ENCODE measurements at regions not wholly inside any gene's neighbourhood (a gene's known extent, or its start where the extent isn't known, plus 50 kb on each side); places are given as distances from the start of the nearest gene placed in this dataset.

- H3F3A ChIP-seq (ENCODE audit: insufficient read depth, low read depth), result no peaks in the 10 kb centered on the region
- no peaks in the 10 kb centered on the region for H3K36me3 ChIP-seq (ENCODE audit: low read depth)
- ChIA-PET POLR2A (ENCODE audit: unreplicated experiment) (no interaction called here), CTCF (no interaction called here)
- intact Hi-C loops (cut with micrococcal nuclease; ENCODE audit: unreplicated experiment), result no loop called here
- H3K79me2 ChIP-seq (ENCODE audit: low read depth), result no peaks in the 10 kb centered on the region
- no peak overlapping the region for H3K4me2 ChIP-seq
- no peaks in the 10 kb centered on the region for H3K4me1 ChIP-seq (replicated peaks; ENCODE audit: insufficient read depth)
- TF ChIP-seq CTCF (conservative IDR thresholded peaks at IDR 0.05), result no peak
- TF ChIP-seq EZH2 (IDR thresholded peaks at IDR 0.05; ENCODE audit: low read depth), result no peak
- no peak overlapping the region for H2AFZ ChIP-seq
- no peaks in the 10 kb centered on the region for H4K20me1 ChIP-seq (ENCODE audit: insufficient read depth)
- DNase-seq, result no peak
- H3K9me3 ChIP-seq (ENCODE audit: insufficient read depth, low read depth), result no peaks in the 10 kb centered on the region
- no peaks in the 10 kb centered on the region for H3K9me2 ChIP-seq (ENCODE audit: insufficient read depth)
- peaks cover 84% of the 10 kb centered on the region for H3K27me3 ChIP-seq (ENCODE audit: insufficient read depth, low read depth)
- H3K4me3 ChIP-seq, result no peak overlapping the region
- BruUV-seq (replicated peaks), result no TSS peak
- no peak overlapping the region for H3K27ac ChIP-seq
These were observed 135.2 kb upstream of the C14orf180 start for GRCh38 chr14:104444159-104445030.

GRCh38 chr14:104445086-104445485 is 134.5 kb upstream of the C14orf180 start:
- H3K4me1 ChIP-seq (replicated peaks; ENCODE audit: insufficient read depth), result no peaks in the 10 kb centered on the region
- H3K4me3 ChIP-seq, result no peak overlapping the region
- ChIA-PET CTCF (no interaction called here), POLR2A (ENCODE audit: unreplicated experiment) (no interaction called here)
- no peaks in the 10 kb centered on the region for H3F3A ChIP-seq (ENCODE audit: insufficient read depth, low read depth)
- no peak overlapping the region for H2AFZ ChIP-seq
- no peak overlapping the region for H3K4me2 ChIP-seq
- no peaks in the 10 kb centered on the region for H3K79me2 ChIP-seq (ENCODE audit: low read depth)
- H3K9me2 ChIP-seq (ENCODE audit: insufficient read depth), result no peaks in the 10 kb centered on the region
- intact Hi-C loops (cut with micrococcal nuclease; ENCODE audit: unreplicated experiment), result no loop called here
- no peaks in the 10 kb centered on the region for H4K20me1 ChIP-seq (ENCODE audit: insufficient read depth)
- TF ChIP-seq EZH2 (IDR thresholded peaks at IDR 0.05; ENCODE audit: low read depth), result no peak
- no peak for TF ChIP-seq CTCF (conservative IDR thresholded peaks at IDR 0.05)
- no peaks in the 10 kb centered on the region for H3K36me3 ChIP-seq (ENCODE audit: low read depth)
- H3K9me3 ChIP-seq (ENCODE audit: insufficient read depth, low read depth), result no peaks in the 10 kb centered on the region
- no TSS peak for BruUV-seq (replicated peaks)
- no peak overlapping the region for H3K27ac ChIP-seq
- peaks cover 86% of the 10 kb centered on the region for H3K27me3 ChIP-seq (ENCODE audit: insufficient read depth, low read depth)
- DNase-seq, result no peak

- TF ChIP-seq EZH2 (IDR thresholded peaks at IDR 0.05; ENCODE audit: low read depth) (no peak), CTCF (conservative IDR thresholded peaks at IDR 0.05) (no peak)
- Histone ChIP-seq H4K20me1 (ENCODE audit: insufficient read depth) (no peaks in the 10 kb centered on the region), H3K4me1 (replicated peaks; ENCODE audit: insufficient read depth) (no peaks in the 10 kb centered on the region), H3K4me2 (no peak overlapping the region), H3K36me3 (ENCODE audit: low read depth) (no peaks in the 10 kb centered on the region), H3K27ac (no peak overlapping the region), H3K9me3 (ENCODE audit: insufficient read depth, low read depth) (no peaks in the 10 kb centered on the region), H3K4me3 (no peak overlapping the region), H3F3A (ENCODE audit: insufficient read depth, low read depth) (no peaks in the 10 kb centered on the region), H2AFZ (no peak overlapping the region), H3K9me2 (ENCODE audit: insufficient read depth) (no peaks in the 10 kb centered on the region), H3K79me2 (ENCODE audit: low read depth) (no peaks in the 10 kb centered on the region), H3K27me3 (ENCODE audit: insufficient read depth, low read depth) (peaks cover 86% of the 10 kb centered on the region)
- BruUV-seq (replicated peaks), result no TSS peak
- ChIA-PET CTCF (no interaction called here), POLR2A (ENCODE audit: unreplicated experiment) (no interaction called here)
- DNase-seq, result no peak
- intact Hi-C loops (cut with micrococcal nuclease; ENCODE audit: unreplicated experiment), result no loop called here
These were observed 133.7 kb upstream of the C14orf180 start for GRCh38 chr14:104445832-104446381.
